ENCODE measurements at regions not wholly inside any gene's neighbourhood (a gene's known extent, or its start where the extent isn't known, plus 50 kb on each side); places are given as distances from the start of the nearest gene placed in this dataset.
A peak's percentile ranks its signal among the peaks of the same experiment; 100 is the strongest.

- Histone ChIP-seq H3K27ac (ENCODE audit: low read depth, low read length) (no peak overlapping the region), H3K36me3 (ENCODE audit: control insufficient read depth, insufficient read depth, low read length) (no peaks in the 10 kb centered on the region), H3K27me3 (ENCODE audit: control insufficient read depth, insufficient read depth, low read length, poor library complexity, severe bottlenecking) (no peaks in the 10 kb centered on the region), H3K4me3 (ENCODE audit: low read length) (no peak overlapping the region), H3K9ac (ENCODE audit: extremely low read depth, low read length, poor library complexity, severe bottlenecking) (no peak overlapping the region), H3K9me3 (ENCODE audit: control insufficient read depth, low read length) (no peaks in the 10 kb centered on the region), H3K4me1 (ENCODE audit: control insufficient read depth, insufficient read depth, low read length) (no peaks in the 10 kb centered on the region)
- TF ChIP-seq CTCF (conservative IDR thresholded peaks at IDR 0.05) = peak; percentile 88
- Mint-ChIP-seq H3K9me3 (no peaks in the 10 kb centered on the region), H3K36me3 (ENCODE audit: low read depth) (no peaks in the 10 kb centered on the region), H3K4me3 (no peak overlapping the region), H3K4me1 (no peaks in the 10 kb centered on the region), H3K27ac (no peak overlapping the region), H3K27me3 (ENCODE audit: insufficient read depth) (no peaks in the 10 kb centered on the region)
- peak; percentile 60 for DNase-seq
- 18 to 32% methylated on average over 2 to 3 of the region's 3 CpGs for WGBS, 2 experiments (ENCODE audit: insufficient coverage in 1 of 2, insufficient read length in 1 of 2)
These were observed 203.6 kb upstream of the CHODL start for GRCh38 chr21:18041012-18041411.

- H3K9me3 Mint-ChIP-seq = no peaks in the 10 kb centered on the region
- no peaks in the 10 kb centered on the region for H3K36me3 ChIP-seq (ENCODE audit: control insufficient read depth, insufficient read depth, low read length)
- no peak overlapping the region for H3K4me3 ChIP-seq (ENCODE audit: low read length)
- H3K4me1 Mint-ChIP-seq = no peaks in the 10 kb centered on the region
- H3K27me3 Mint-ChIP-seq (ENCODE audit: insufficient read depth) = no peaks in the 10 kb centered on the region
- H3K9me3 ChIP-seq (ENCODE audit: control insufficient read depth, low read length) = peaks cover 3% of the 10 kb centered on the region
- DNase-seq = no peak
- no peaks in the 10 kb centered on the region for H3K27me3 ChIP-seq (ENCODE audit: control insufficient read depth, insufficient read depth, low read length, poor library complexity, severe bottlenecking)
- 93 to 100% methylated on average over 1 to 4 of the region's 4 CpGs for WGBS, 2 experiments (ENCODE audit: insufficient coverage in 1 of 2, insufficient read length in 1 of 2)
- TF ChIP-seq CTCF (conservative IDR thresholded peaks at IDR 0.05) = no peak
- H3K27ac Mint-ChIP-seq = no peak overlapping the region
- H3K9ac ChIP-seq (ENCODE audit: extremely low read depth, low read length, poor library complexity, severe bottlenecking) = no peak overlapping the region
- no peak overlapping the region for H3K4me3 Mint-ChIP-seq
- H3K27ac ChIP-seq (ENCODE audit: low read depth, low read length) = no peak overlapping the region
- no peaks in the 10 kb centered on the region for H3K36me3 Mint-ChIP-seq (ENCODE audit: low read depth)
- H3K4me1 ChIP-seq (ENCODE audit: control insufficient read depth, insufficient read depth, low read length) = no peaks in the 10 kb centered on the region
These were observed 211.1 kb upstream of the C21orf91 start for GRCh38 chr21:18030248-18030647.

- no peaks in the 10 kb centered on the region for H3K27me3 ChIP-seq (ENCODE audit: control insufficient read depth, insufficient read depth, low read length, poor library complexity, severe bottlenecking)
These were observed 207.2 kb upstream of the C21orf91 start for GRCh38 chr21:18026359-18026758.

More at GRCh38 chr21:18026359-18026758, 207.2 kb upstream of the C21orf91 start:
- no peaks in the 10 kb centered on the region for H3K27me3 Mint-ChIP-seq (ENCODE audit: insufficient read depth)
- TF ChIP-seq CTCF (conservative IDR thresholded peaks at IDR 0.05) = no peak
- no peaks in the 10 kb centered on the region for H3K9me3 Mint-ChIP-seq
- H3K4me3 Mint-ChIP-seq = no peak overlapping the region
- H3K36me3 Mint-ChIP-seq (ENCODE audit: low read depth) = no peaks in the 10 kb centered on the region
- H3K27ac Mint-ChIP-seq = no peak overlapping the region
- no peak for DNase-seq
- Histone ChIP-seq H3K27ac (ENCODE audit: low read depth, low read length) (no peak overlapping the region), H3K4me1 (ENCODE audit: control insufficient read depth, insufficient read depth, low read length) (peaks cover 5% of the 10 kb centered on the region), H3K36me3 (ENCODE audit: control insufficient read depth, insufficient read depth, low read length) (no peaks in the 10 kb centered on the region), H3K9me3 (ENCODE audit: control insufficient read depth, low read length) (no peaks in the 10 kb centered on the region), H3K9ac (ENCODE audit: extremely low read depth, low read length, poor library complexity, severe bottlenecking) (no peak overlapping the region), H3K4me3 (ENCODE audit: low read length) (no peak overlapping the region)
- H3K4me1 Mint-ChIP-seq = peaks cover 8% of the 10 kb centered on the region
- 0% methylated on average over 1 of the region's 1 CpG; no CpG with 5 or more reads in 1 of the 2 experiments for WGBS, 2 experiments (ENCODE audit: insufficient coverage in 1 of 2, insufficient read length in 1 of 2)

Measured in endodermal cell (in vitro differentiated cells).